Testis (tissue), 2 donors: ENCODE measurements at regions not wholly inside any gene's neighbourhood (a gene's known extent, or its start where the extent isn't known, plus 50 kb on each side); places are given as distances from the start of the nearest gene placed in this dataset.

Experiments used
- CTCF ChIP-seq, 3 experiments: fragments of 450-650 bp in 2 of 3; fragments of 200-600 bp in 1 of 3; sonication (generic) in 1 of 3; IDR thresholded peaks; one replicate each; pipeline ENCODE4 v1.5.1; 2016 to 2019; ENCODE audit warnings: antibody characterized with exemption in 3 of 3, mild to moderate bottlenecking in 2 of 3, moderate library complexity in 1 of 3
- POLR2A ChIP-seq: fragments of 450-650 bp; IDR thresholded peaks from one replicate; pipeline ENCODE4 v1.6.1; 2017; ENCODE audit warnings: antibody characterized with exemption, mild to moderate bottlenecking, moderate library complexity

- TF ChIP-seq POLR2A (no peak), CTCF (IDR thresholded peaks at IDR 0.05) (no peak)
Measured at GRCh38 chr5:142248853-142249462, 75.9 kb downstream of the SPRY4 start.
